ENCODE measurements at regions not wholly inside any gene's neighbourhood (a gene's known extent, or its start where the extent isn't known, plus 50 kb on each side); places are given as distances from the start of the nearest gene placed in this dataset.

DNA sequence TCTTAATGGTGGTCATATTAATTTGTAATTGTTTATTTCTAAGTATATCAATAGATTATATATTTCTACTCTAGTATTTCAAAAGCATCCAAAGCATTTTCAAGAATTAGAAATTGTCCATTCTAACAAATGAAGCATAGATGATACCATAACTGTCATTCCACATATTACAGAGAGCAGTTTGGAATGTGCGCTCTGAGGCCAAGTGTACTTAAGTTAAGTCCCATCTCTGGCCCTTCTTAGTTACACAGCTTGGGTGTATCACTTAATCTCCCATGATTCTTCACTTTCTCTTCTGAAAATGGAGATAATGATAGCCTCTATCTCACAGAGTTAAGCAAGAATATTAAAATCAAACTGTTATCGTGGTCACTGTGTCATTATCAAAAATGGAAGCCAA, 281.1 kb downstream of the MRPL39 start:
- peaks cover 12% of the 10 kb centered on the region for H3K4me1 Mint-ChIP-seq
- Histone ChIP-seq H3K9me2 (ENCODE audit: insufficient read depth) (no peaks in the 10 kb centered on the region), H3K79me2 (replicated peaks; ENCODE audit: insufficient read depth) (no peaks in the 10 kb centered on the region), H3F3A (replicated peaks; ENCODE audit: low read depth) (no peaks in the 10 kb centered on the region), H2AFZ (no peak overlapping the region), H3K4me3 (no peak overlapping the region), H3K4me2 (no peak overlapping the region), H3K36me3 (ENCODE audit: insufficient read depth) (no peaks in the 10 kb centered on the region), H3K27me3 (ENCODE audit: insufficient read depth) (no peaks in the 10 kb centered on the region), H3K4me1 (ENCODE audit: insufficient read depth) (peaks cover 15% of the 10 kb centered on the region), H3K27ac (ENCODE audit: low read depth) (no peak overlapping the region), H4K20me1 (replicated peaks; ENCODE audit: insufficient read depth) (no peaks in the 10 kb centered on the region)
- no peak overlapping the region for H3K27ac Mint-ChIP-seq
- DNase-seq (ENCODE audit: low spot score), result no peak
- H3K9me3 Mint-ChIP-seq, result no peaks in the 10 kb centered on the region
- no peaks in the 10 kb centered on the region for H3K36me3 Mint-ChIP-seq (ENCODE audit: low read depth)
- TF ChIP-seq ZNF331 (CRISPR knock-in tag; IDR thresholded peaks at IDR 0.05; ENCODE audit: low read depth), result no peak
- no peak for TF ChIP-seq ZNF114 (CRISPR knock-in tag; IDR thresholded peaks at IDR 0.05)
- TF ChIP-seq STAT1 (IDR thresholded peaks at IDR 0.05; ENCODE audit: unreplicated experiment), result no peak
- TF ChIP-seq JUNB (IDR thresholded peaks at IDR 0.05; ENCODE audit: unreplicated experiment), result no peak
- TF ChIP-seq, protein P1, sequence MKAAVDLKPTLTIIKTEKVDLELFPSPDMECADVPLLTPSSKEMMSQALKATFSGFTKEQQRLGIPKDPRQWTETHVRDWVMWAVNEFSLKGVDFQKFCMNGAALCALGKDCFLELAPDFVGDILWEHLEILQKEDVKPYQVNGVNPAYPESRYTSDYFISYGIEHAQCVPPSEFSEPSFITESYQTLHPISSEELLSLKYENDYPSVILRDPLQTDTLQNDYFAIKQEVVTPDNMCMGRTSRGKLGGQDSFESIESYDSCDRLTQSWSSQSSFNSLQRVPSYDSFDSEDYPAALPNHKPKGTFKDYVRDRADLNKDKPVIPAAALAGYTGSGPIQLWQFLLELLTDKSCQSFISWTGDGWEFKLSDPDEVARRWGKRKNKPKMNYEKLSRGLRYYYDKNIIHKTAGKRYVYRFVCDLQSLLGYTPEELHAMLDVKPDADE (IDR thresholded peaks at IDR 0.05), result no peak
- TF ChIP-seq NANOG (IDR thresholded peaks at IDR 0.05; ENCODE audit: borderline replicate concordance), result no peak
- TF ChIP-seq, protein P2, sequence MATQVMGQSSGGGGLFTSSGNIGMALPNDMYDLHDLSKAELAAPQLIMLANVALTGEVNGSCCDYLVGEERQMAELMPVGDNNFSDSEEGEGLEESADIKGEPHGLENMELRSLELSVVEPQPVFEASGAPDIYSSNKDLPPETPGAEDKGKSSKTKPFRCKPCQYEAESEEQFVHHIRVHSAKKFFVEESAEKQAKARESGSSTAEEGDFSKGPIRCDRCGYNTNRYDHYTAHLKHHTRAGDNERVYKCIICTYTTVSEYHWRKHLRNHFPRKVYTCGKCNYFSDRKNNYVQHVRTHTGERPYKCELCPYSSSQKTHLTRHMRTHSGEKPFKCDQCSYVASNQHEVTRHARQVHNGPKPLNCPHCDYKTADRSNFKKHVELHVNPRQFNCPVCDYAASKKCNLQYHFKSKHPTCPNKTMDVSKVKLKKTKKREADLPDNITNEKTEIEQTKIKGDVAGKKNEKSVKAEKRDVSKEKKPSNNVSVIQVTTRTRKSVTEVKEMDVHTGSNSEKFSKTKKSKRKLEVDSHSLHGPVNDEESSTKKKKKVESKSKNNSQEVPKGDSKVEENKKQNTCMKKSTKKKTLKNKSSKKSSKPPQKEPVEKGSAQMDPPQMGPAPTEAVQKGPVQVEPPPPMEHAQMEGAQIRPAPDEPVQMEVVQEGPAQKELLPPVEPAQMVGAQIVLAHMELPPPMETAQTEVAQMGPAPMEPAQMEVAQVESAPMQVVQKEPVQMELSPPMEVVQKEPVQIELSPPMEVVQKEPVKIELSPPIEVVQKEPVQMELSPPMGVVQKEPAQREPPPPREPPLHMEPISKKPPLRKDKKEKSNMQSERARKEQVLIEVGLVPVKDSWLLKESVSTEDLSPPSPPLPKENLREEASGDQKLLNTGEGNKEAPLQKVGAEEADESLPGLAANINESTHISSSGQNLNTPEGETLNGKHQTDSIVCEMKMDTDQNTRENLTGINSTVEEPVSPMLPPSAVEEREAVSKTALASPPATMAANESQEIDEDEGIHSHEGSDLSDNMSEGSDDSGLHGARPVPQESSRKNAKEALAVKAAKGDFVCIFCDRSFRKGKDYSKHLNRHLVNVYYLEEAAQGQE (IDR thresholded peaks at IDR 0.05; ENCODE audit: unreplicated experiment), result no peak
- TF ChIP-seq CREB1 (CRISPR knock-in tag; IDR thresholded peaks at IDR 0.05; ENCODE audit: low read depth), result no peak
- TF ChIP-seq, protein P3, sequence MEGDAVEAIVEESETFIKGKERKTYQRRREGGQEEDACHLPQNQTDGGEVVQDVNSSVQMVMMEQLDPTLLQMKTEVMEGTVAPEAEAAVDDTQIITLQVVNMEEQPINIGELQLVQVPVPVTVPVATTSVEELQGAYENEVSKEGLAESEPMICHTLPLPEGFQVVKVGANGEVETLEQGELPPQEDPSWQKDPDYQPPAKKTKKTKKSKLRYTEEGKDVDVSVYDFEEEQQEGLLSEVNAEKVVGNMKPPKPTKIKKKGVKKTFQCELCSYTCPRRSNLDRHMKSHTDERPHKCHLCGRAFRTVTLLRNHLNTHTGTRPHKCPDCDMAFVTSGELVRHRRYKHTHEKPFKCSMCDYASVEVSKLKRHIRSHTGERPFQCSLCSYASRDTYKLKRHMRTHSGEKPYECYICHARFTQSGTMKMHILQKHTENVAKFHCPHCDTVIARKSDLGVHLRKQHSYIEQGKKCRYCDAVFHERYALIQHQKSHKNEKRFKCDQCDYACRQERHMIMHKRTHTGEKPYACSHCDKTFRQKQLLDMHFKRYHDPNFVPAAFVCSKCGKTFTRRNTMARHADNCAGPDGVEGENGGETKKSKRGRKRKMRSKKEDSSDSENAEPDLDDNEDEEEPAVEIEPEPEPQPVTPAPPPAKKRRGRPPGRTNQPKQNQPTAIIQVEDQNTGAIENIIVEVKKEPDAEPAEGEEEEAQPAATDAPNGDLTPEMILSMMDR (conservative IDR thresholded peaks at IDR 0.05; ENCODE audit: low read depth in 2 of 2), result no peak
- TF ChIP-seq EZH2 (IDR thresholded peaks at IDR 0.05; ENCODE audit: low read depth, unreplicated experiment), result no peak
- TF ChIP-seq, protein P4, sequence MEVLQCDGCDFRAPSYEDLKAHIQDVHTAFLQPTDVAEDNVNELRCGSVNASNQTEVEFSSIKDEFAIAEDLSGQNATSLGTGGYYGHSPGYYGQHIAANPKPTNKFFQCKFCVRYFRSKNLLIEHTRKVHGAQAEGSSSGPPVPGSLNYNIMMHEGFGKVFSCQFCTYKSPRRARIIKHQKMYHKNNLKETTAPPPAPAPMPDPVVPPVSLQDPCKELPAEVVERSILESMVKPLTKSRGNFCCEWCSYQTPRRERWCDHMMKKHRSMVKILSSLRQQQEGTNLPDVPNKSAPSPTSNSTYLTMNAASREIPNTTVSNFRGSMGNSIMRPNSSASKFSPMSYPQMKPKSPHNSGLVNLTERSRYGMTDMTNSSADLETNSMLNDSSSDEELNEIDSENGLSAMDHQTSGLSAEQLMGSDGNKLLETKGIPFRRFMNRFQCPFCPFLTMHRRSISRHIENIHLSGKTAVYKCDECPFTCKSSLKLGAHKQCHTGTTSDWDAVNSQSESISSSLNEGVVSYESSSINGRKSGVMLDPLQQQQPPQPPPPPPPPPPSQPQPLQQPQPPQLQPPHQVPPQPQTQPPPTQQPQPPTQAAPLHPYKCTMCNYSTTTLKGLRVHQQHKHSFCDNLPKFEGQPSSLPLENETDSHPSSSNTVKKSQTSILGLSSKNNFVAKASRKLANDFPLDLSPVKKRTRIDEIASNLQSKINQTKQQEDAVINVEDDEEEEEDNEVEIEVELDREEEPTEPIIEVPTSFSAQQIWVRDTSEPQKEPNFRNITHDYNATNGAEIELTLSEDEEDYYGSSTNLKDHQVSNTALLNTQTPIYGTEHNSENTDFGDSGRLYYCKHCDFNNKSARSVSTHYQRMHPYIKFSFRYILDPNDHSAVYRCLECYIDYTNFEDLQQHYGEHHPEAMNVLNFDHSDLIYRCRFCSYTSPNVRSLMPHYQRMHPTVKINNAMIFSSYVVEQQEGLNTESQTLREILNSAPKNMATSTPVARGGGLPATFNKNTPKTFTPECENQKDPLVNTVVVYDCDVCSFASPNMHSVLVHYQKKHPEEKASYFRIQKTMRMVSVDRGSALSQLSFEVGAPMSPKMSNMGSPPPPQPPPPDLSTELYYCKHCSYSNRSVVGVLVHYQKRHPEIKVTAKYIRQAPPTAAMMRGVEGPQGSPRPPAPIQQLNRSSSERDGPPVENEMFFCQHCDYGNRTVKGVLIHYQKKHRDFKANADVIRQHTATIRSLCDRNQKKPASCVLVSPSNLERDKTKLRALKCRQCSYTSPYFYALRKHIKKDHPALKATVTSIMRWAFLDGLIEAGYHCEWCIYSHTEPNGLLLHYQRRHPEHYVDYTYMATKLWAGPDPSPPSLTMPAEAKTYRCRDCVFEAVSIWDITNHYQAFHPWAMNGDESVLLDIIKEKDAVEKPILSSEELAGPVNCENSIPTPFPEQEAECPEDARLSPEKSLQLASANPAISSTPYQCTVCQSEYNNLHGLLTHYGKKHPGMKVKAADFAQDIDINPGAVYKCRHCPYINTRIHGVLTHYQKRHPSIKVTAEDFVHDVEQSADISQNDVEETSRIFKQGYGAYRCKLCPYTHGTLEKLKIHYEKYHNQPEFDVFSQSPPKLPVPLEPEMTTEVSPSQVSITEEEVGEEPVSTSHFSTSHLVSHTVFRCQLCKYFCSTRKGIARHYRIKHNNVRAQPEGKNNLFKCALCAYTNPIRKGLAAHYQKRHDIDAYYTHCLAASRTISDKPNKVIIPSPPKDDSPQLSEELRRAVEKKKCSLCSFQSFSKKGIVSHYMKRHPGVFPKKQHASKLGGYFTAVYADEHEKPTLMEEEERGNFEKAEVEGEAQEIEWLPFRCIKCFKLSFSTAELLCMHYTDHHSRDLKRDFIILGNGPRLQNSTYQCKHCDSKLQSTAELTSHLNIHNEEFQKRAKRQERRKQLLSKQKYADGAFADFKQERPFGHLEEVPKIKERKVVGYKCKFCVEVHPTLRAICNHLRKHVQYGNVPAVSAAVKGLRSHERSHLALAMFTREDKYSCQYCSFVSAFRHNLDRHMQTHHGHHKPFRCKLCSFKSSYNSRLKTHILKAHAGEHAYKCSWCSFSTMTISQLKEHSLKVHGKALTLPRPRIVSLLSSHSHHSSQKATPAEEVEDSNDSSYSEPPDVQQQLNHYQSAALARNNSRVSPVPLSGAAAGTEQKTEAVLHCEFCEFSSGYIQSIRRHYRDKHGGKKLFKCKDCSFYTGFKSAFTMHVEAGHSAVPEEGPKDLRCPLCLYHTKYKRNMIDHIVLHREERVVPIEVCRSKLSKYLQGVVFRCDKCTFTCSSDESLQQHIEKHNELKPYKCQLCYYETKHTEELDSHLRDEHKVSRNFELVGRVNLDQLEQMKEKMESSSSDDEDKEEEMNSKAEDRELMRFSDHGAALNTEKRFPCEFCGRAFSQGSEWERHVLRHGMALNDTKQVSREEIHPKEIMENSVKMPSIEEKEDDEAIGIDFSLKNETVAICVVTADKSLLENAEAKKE (CRISPR knock-in tag; IDR thresholded peaks at IDR 0.05), result no peak
- TF ChIP-seq POLR2AphosphoS5 (IDR thresholded peaks at IDR 0.05; ENCODE audit: low read depth), result no peak
- no peak for TF ChIP-seq EZH2phosphoT487 (IDR thresholded peaks at IDR 0.05; ENCODE audit: unreplicated experiment)
- ATAC-seq, result no peak
- no peak overlapping the region for H3K4me3 Mint-ChIP-seq
- peaks cover 2% of the 10 kb centered on the region for H3K27me3 Mint-ChIP-seq (ENCODE audit: insufficient read depth, low read depth, poor library complexity)

Data from GM23338 (cell line).